NCI-H69 (cell line): ENCODE measurements at regions not wholly inside any gene's neighbourhood (a gene's known extent, or its start where the extent isn't known, plus 50 kb on each side); places are given as distances from the start of the nearest gene placed in this dataset.

Experiments
- DNase-seq: peaks from one replicate; lab custom pipeline; 2025; lab: John Stamatoyannopoulos, UW

GRCh38 chr13:75050419-75051046 is 431.4 kb downstream of the TBC1D4 start:
- no peak for DNase-seq

GRCh38 chr13:75049735-75050335 is 432.1 kb downstream of the TBC1D4 start:
- no peak for DNase-seq

- DNase-seq: no peak
These were observed 439.2 kb downstream of the TBC1D4 start for GRCh38 chr13:75042807-75043206.

GRCh38 chr13:75038393-75039113 is 443.4 kb downstream of the TBC1D4 start:
- DNase-seq: peak; percentile 40

- DNase-seq: no peak
These were observed 456.0 kb downstream of the TBC1D4 start for GRCh38 chr13:75025956-75026355.

- DNase-seq: no peak
These were observed 457.4 kb downstream of the TBC1D4 start for GRCh38 chr13:75024602-75025001.

- no peak for DNase-seq
These were observed 458.4 kb downstream of the TBC1D4 start for GRCh38 chr13:75023609-75024008.

GRCh38 chr13:75021151-75021550 is 460.8 kb downstream of the TBC1D4 start:
- DNase-seq: no peak

GRCh38 chr13:75016225-75016624 is 465.7 kb downstream of the TBC1D4 start:
- no peak for DNase-seq

GRCh38 chr13:75013818-75014217 is 468.2 kb downstream of the TBC1D4 start:
- no peak for DNase-seq

GRCh38 chr13:75010941-75011340 is 471.0 kb downstream of the TBC1D4 start:
- no peak for DNase-seq

- no peak for DNase-seq
These were observed 473.0 kb downstream of the TBC1D4 start for GRCh38 chr13:75008926-75009325.

GRCh38 chr13:74990992-74991391 is 491.0 kb downstream of the TBC1D4 start:
- DNase-seq: no peak

- peak; percentile 25 for DNase-seq
These were observed 494.8 kb downstream of the TBC1D4 start for GRCh38 chr13:74987124-74987690.

GRCh38 chr13:74986609-74987008 is 495.4 kb downstream of the TBC1D4 start:
- peak; percentile 15 for DNase-seq

- DNase-seq: no peak
These were observed 502.3 kb downstream of the TBC1D4 start for GRCh38 chr13:74979703-74980102.

- peak; percentile 5 for DNase-seq
These were observed 503.4 kb downstream of the TBC1D4 start for GRCh38 chr13:74978591-74978990.

- DNase-seq: no peak
These were observed 504.5 kb downstream of the TBC1D4 start for GRCh38 chr13:74977498-74977897.

- no peak for DNase-seq
These were observed 506.9 kb downstream of the TBC1D4 start for GRCh38 chr13:74975111-74975510.

GRCh38 chr13:74973935-74974879 is 507.8 kb downstream of the TBC1D4 start:
- no peak for DNase-seq

- no peak for DNase-seq
These were observed 512.5 kb downstream of the TBC1D4 start for GRCh38 chr13:74969419-74969818.
